Esophagus squamous epithelium (tissue), 5 donors: ENCODE measurements at regions not wholly inside any gene's neighbourhood (a gene's known extent, or its start where the extent isn't known, plus 50 kb on each side); places are given as distances from the start of the nearest gene placed in this dataset.
"Not testable (repeated sequence)": the region's sequence is repeated elsewhere in the genome, so short reads cannot be mapped to it uniquely, and the experiment has no call there.

ENCODE experiments used
- DNase-seq: peaks from one replicate; lab custom pipeline; 2025; lab: John Stamatoyannopoulos, UW
- H3K27ac ChIP-seq, 4 donors: fragments of 200-600 bp; sonication (generic); one replicate each; pipeline ENCODE4 v1.5.1; 2016 to 2019; ENCODE audit warnings: mild to moderate bottlenecking in 1 of 4
- H3K27me3 ChIP-seq, 4 donors: fragments of 200-600 bp; sonication (generic); 1 replicate in 3 of 4; 2 replicates in 1 of 4; pipeline versions ENCODE4 v1.5.1 to v1.6.0; 2017 to 2021; ENCODE audit warnings: antibody characterized with exemption in 1 of 4
- H3K36me3 ChIP-seq, 3 donors: fragments of 200-600 bp; sonication (generic); one replicate each; pipeline ENCODE4 v1.5.1; 2016 to 2019
- H3K4me1 ChIP-seq, 3 donors: fragments of 200-600 bp; sonication (generic); one replicate each; pipeline ENCODE4 v1.5.1; 2017 to 2019
- H3K4me3 ChIP-seq, 4 donors: fragments of 200-600 bp; sonication (generic); 1 replicate in 3 of 4; 2 replicates in 1 of 4; pipeline ENCODE4 v1.5.1; 2016 to 2019; ENCODE audit warnings: mild to moderate bottlenecking in 2 of 4, moderate library complexity in 1 of 4
- H3K9me3 ChIP-seq, 3 donors: fragments of 200-600 bp; sonication (generic); one replicate each; pipeline ENCODE4 v1.5.1; 2016 to 2019
- CTCF ChIP-seq, 6 experiments: fragments of 450-650 bp in 4 of 6; fragments of 200-600 bp in 2 of 6; sonication (generic) in 2 of 6; IDR thresholded peaks; one replicate each; pipeline ENCODE4 v1.5.1; 2016 to 2019; ENCODE audit warnings: antibody characterized with exemption in 6 of 6, mild to moderate bottlenecking in 4 of 6, moderate library complexity in 4 of 6
- POLR2A ChIP-seq, 4 donors: fragments of 450-650 bp; IDR thresholded peaks; one replicate each; pipeline ENCODE4 v1.6.1; 2017; ENCODE audit warnings: antibody characterized with exemption in 4 of 4, mild to moderate bottlenecking in 4 of 4, moderate library complexity in 3 of 4
- WGBS, 2 donors: methylation state at CpG; one replicate each; pipeline ENCODE4 v1.1.5; 2018; 5-methylcytosine and 5-hydroxymethylcytosine counted together
- intact Hi-C: fragments of 100-400 bp; cut with DNase I; formaldehyde crosslinking; loops from one replicate; pipeline ENCODE4 v1.15.0; 2022
- donor health status: DM: yes; HTN: yes; CAD: no.

GRCh38 chr5:30501065-30501464, 692.4 kb upstream of the CDH6 start:
- peaks cover 0 to 6% (median 5%) of the 10 kb centered on the region in 3 donors for H3K9me3 ChIP-seq
- no peak overlapping the region for H3K27ac ChIP-seq
- TF ChIP-seq CTCF (IDR thresholded peaks at IDR 0.05) (no peak), POLR2A (IDR thresholded peaks at IDR 0.05) (no peak)
- no peak for DNase-seq
- H3K4me3 ChIP-seq: no peak overlapping the region
- intact Hi-C loops: no loop called here
- no peaks in the 10 kb centered on the region for H3K27me3 ChIP-seq
- H3K4me1 ChIP-seq: no peaks in the 10 kb centered on the region
- WGBS, 2 donors: 50 to 58% methylated on average over 3 of the region's 3 CpGs
- no peaks in the 10 kb centered on the region for H3K36me3 ChIP-seq

GRCh38 chr5:30500513-30500912, 693.0 kb upstream of the CDH6 start:
- 64 to 91% methylated on average over 2 of the region's 2 CpGs for WGBS, 2 donors
- H3K27me3 ChIP-seq: no peaks in the 10 kb centered on the region
- H3K9me3 ChIP-seq: peaks cover 0 to 6% (median 5%) of the 10 kb centered on the region in 3 donors
- TF ChIP-seq CTCF (IDR thresholded peaks at IDR 0.05) (no peak), POLR2A (IDR thresholded peaks at IDR 0.05) (no peak)
- no peak overlapping the region for H3K4me3 ChIP-seq
- DNase-seq: no peak
- no peaks in the 10 kb centered on the region for H3K36me3 ChIP-seq
- no peak overlapping the region for H3K27ac ChIP-seq
- intact Hi-C loops: no loop called here
- no peaks in the 10 kb centered on the region for H3K4me1 ChIP-seq

GRCh38 chr5:30499402-30499801, 694.1 kb upstream of the CDH6 start:
- Histone ChIP-seq H3K4me1 (no peaks in the 10 kb centered on the region), H3K9me3 (peaks cover 0 to 6% (median 5%) of the 10 kb centered on the region in 3 donors), H3K27me3 (no peaks in the 10 kb centered on the region), H3K36me3 (no peaks in the 10 kb centered on the region), H3K4me3 (no peak overlapping the region), H3K27ac (no peak overlapping the region)
- DNase-seq: no peak
- no peak for TF ChIP-seq POLR2A (IDR thresholded peaks at IDR 0.05)
- no peak for TF ChIP-seq CTCF (IDR thresholded peaks at IDR 0.05)
- intact Hi-C loops: no loop called here
- 8 to 44% methylated on average over 2 to 3 of the region's 4 CpGs for WGBS, 2 donors

- Histone ChIP-seq H3K27ac (no peak overlapping the region), H3K36me3 (no peaks in the 10 kb centered on the region), H3K4me1 (no peaks in the 10 kb centered on the region), H3K27me3 (no peaks in the 10 kb centered on the region), H3K4me3 (no peak overlapping the region), H3K9me3 (peaks cover 0 to 6% (median 5%) of the 10 kb centered on the region in 3 donors)
- no peak for DNase-seq
- TF ChIP-seq POLR2A (IDR thresholded peaks at IDR 0.05) (no peak), CTCF (IDR thresholded peaks at IDR 0.05) (no peak)
- 0 to 29% methylated on average over 1 of the region's 1 CpG for WGBS, 2 donors
- intact Hi-C loops: no loop called here
Observed at GRCh38 chr5:30498972-30499371, 694.5 kb upstream of the CDH6 start.

- H3K4me1 ChIP-seq, DNase-seq, intact Hi-C loops, H3K27ac ChIP-seq, H3K36me3 ChIP-seq, H3K27me3 ChIP-seq, H3K4me3 ChIP-seq, H3K9me3 ChIP-seq: not testable (repeated sequence)
- 43 to 51% methylated on average over 3 of the region's 3 CpGs for WGBS, 2 donors
Observed at GRCh38 chr5:30498509-30498908, 695.0 kb upstream of the CDH6 start.

GRCh38 chr5:30494113-30494512, 699.4 kb upstream of the CDH6 start:
- H3K27me3 ChIP-seq, H3K36me3 ChIP-seq, H3K27ac ChIP-seq, H3K9me3 ChIP-seq, DNase-seq, intact Hi-C loops, H3K4me1 ChIP-seq, H3K4me3 ChIP-seq: not testable (repeated sequence)
- 44 to 83% methylated on average over 1 to 2 of the region's 7 CpGs for WGBS, 2 donors
